Mesenteric fat pad (tissue), 1 donor: ENCODE measurements at regions not wholly inside any gene's neighbourhood (a gene's known extent, or its start where the extent isn't known, plus 50 kb on each side); places are given as distances from the start of the nearest gene placed in this dataset.
A peak's percentile ranks its signal among the peaks of the same experiment; 100 is the strongest.
"Not testable (repeated sequence)": the region's sequence is repeated elsewhere in the genome, so short reads cannot be mapped to it uniquely, and the experiment has no call there.

Experiments
- DNase-seq: peaks from one replicate; pipeline ENCODE4 v3.0.0-alpha.2; 2020; ENCODE audit warnings: low spot score
- donor health status: DM: yes; HTN: yes; CAD: no.

DNA sequence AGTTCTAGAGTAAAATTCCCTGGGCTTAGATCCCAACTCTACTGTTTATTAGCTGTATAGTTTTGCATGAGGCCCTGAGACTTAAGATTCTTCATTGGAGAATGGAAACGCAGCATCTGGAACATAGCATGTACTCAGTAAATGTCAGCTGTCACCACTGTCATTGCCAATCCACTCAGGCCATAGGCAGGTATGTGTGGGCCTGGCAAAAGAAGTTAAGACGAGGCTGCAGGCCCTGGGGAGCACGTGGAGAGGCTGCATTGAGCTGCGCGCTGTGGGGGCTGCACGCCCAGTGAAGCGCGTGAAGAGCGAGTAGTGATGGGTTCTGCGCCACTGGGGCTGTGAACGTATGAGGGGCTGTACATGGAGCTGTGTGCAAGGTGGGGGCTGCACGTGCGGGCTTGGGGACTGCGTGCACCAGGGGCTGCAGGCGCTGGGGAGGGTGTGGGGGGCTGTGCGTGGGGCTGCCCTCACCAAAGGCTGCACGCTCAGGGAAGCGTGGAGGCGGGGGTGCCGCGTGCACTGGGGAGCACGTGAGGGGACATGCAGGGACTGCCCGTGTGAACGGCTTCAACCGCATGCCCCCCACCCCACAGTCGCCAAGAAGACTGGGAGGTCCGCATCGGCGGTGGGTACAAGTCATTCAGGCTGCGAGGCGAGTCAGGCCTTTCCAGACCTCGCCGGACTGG is 85.5 kb downstream of the PRR15 start:
- no peak for DNase-seq

DNA sequence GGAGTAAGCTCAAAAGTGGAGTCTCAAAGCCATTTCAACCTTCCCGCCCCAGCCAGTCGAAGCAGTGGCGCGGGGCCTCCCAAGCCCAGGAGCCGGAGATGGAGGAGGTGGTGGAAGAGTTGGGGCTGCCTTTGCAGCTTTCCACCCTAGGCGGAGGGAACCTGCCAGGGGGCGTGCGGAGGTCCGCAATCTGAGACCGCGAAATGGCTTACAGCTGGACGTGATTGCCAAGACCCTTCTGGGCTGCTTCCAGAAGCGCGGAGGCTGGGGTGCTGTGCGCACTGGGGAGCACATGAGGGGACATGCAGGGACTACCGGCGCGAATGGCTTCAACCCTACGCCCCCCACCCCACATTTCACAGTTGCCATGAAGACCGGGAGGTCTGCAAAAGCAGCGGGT is 86.2 kb downstream of the PRR15 start:
- DNase-seq, result no peak

DNA sequence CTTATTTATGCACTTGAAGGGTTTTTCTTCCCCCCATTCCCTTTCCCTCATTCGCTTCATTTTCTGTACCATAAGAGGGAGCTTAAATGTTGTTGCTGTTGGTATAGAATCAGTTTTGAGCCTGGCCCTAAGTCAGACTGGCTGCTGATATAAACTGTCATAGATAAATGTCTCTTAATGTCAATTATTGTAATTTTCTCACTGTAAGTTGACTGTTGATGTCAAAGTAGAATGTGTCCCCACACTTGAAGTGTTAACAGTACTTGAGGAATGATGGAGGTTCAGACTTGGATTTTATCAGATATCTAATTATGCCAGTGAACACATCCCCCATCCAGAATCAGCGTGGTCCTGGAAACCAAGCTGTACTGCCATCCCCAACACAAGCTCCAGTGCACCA is 87.8 kb downstream of the PRR15 start:
- no peak for DNase-seq

DNA sequence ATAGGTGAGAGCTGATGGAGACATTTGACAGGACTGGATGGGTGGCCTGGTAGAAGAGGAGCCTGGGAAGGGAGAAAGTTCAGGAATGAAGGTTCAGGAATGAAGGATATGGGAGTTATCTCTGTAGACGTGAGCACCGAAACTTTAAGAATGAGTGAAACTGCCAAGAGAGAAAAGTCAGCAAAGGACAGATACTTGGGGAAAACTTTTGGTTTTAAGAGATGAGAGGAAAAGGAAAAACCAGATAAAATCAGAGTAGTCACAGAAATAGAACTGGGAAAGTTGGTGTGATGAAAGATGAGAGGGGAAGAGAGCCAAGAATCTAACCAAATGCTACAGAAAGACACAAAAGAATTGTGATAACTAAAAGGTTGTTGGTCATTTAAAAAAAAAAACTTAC is 88.9 kb downstream of the PRR15 start:
- DNase-seq, result no peak

DNA sequence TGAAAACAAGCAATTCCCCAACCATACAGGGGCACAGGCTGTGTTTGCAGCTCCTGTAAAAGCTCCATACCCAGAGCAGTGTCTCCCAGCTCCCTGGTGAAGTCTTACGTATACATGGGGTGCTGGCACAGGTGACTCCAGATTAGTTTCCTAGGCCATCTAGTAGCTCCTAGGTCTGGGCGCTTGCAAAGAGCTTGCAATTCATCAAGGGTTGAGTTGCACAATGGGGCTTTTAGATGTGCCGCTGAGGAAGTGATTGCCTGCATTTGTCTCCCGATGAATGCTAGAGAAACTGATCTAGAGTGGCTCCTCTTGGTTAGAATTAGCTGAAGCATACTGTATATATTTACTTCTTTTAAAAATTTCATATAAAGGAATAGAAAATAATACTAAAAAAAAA is 90.7 kb downstream of the PRR15 start:
- DNase-seq, result not testable (repeated sequence)

DNA sequence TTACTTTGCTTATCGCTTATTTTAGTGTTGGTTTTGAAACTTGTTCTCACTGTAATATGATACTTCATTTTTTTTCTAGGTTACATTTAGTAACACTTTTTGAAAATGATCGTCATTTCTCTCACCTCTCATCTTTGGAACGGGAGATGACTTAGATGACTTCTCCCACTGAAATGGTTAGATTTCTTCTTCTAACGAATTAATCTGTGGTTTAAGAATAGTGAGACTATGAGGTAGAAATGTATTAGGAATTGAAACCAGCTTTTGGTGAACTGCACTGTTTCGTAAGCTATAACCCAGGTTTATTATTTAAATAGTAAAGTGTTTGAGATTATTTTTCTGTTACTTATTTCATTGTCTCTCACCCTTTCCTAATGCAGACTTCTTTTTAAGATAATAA is 93.7 kb downstream of the PRR15 start:
- no peak for DNase-seq

DNA sequence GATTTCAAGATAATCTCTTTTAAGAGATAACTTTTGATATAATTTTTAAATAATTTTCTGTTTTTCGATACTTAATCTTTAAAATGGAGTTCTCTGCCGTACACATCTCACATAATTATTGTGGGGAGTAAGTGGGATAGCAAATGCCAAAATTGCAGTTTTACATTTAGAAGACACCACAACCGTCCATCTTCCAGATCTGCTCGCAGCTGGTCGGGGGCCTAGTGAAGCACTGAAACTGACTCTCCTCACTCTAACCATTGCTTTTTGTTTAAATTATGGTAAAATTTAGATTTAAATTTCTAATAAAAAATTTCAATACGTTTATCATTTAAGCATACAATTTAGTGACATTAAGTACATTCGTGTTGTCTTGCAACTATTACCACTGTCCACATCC is 94.2 kb downstream of the PRR15 start:
- no peak for DNase-seq

DNA sequence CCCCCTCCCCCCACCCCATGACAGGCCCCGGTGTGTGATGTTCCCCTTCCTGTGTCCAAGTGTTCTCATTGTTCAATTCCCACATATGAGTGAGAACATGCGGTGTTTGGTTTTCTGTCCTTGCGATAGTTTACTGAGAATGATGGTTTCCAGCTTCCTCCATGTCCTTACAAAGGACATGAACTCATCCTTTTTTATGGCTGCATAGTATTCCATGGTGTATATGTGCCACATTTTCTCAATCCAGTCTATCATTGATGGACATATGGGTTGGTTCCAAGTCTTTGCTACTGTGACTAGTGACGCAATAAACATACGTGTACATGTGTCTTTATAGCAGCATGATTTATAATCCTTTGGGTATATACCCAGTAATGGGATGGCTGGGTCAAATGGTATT is 95.6 kb downstream of the PRR15 start:
- DNase-seq, result not testable (repeated sequence)

DNA sequence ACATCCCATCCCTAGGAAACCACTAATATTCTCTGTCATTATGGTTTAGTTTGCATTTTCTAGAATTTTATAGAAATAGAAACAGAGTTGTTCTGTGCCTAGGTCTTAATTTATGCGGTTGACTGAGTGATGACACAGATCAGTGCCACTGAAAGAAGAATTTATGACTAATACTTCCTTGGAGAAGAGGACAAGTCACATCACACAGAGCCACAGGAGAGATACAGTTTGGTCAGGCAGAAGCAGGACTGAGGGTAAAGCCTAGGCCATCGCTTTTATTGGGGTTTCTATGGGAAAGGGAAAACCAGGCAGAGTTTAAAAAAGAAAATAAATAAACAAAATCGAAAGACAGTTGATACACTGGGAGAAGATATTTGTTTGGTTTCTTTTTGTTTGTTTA is 99.3 kb downstream of the PRR15 start:
- DNase-seq, result not testable (repeated sequence)

DNA sequence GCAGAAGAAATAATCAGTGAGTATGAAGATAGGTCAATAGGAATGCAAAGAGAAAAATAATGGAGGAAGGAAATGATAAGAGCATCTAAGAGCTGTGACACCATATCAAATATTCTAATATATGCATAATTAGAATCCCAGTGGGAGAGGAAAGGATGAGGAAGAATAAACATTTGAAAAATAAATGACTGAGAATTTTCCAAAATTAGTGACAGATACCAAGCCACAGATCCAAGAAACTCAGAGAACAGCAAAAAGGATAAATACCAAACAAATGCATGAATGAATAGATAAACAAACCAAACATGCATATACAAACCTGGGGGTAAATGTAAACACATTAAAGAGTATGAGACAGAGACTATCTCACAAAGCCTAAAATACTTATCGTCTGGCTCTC is 101.4 kb downstream of the PRR15 start:
- not testable (repeated sequence) for DNase-seq

DNA sequence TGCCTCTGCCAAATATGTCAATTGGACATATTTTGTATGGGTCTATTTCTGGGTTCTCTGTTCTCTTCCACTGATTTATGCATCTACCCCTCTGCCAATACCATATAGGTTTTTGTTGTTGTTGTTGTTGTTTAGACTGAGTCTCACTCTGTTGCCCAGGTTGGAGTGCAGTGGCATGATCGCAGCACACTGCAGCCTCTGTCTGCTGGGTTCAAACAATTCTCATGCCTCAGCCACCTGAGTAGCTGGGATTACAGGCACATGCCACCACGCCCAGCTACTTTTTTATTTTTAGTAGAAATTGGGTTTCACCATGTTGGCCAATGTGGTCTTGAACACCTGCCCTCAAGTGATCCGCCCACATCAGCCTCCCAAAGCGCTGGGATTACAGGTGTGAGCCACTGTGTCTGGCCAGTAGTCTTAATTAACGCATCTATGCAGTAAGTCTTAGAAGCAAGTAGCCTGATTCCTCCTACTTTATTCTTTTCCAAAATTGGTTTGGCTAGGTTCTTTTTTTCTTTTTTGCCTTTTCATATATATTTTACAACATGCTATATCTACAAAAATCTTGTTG is 103.5 kb downstream of the PRR15 start:
- not testable (repeated sequence) for DNase-seq

DNA sequence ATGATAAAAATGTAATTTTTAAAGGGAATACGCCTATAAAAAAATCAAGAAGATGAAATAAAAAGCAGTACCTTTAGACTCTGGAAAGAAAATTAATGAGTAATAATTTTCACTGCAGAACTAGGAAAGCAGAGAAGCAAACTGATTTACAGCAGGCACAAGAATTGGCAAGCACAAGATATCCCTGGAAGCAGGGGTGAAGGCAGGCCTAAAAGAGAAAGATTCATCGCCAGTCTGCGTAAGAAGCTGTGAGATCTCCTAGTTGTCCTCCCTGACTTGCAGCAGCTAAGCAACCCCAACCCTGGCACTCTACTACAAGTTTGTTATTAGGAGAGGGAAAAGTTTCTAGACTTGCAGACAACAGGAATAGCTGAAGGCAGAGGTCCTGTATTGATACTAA is 107.7 kb downstream of the PRR15 start:
- not testable (repeated sequence) for DNase-seq

DNA sequence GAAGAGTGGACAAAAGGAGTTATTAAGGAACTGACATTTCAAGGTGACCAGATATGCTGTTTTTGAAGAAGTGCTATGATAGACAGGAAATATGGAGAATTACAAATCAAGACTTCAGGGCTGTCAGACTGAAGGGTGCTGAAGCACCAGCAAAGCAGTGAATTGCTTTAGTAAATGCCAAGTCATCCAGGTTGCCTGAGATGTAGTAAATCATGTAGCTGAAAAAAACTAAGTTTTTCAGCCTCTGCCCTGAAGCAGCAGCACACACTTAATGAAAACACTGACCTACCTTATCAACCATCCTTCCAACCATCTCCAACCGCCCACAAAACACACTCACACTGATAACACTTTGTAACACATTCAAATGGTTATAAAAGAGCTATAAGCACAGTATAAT is 110.0 kb downstream of the PRR15 start:
- not testable (repeated sequence) for DNase-seq

DNA sequence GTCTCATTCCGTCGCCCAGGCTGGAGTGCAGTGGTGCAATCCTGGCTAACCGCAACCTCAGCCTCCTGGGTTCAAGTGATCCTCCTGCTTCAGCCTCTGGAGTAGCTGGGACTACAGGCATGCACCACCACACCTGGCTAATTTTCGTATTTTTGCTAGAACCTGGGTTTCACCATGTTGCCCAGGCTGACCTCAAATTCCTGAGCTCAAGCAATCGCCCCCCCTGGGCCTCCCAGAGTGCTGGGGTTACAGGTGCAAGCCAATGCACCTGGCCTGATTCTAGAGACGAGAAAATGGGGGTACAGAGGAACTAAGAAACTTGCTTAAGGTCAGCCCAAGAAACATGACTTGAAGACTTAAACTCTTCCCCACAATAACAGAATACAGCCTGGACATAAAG is 111.0 kb downstream of the PRR15 start:
- DNase-seq, result not testable (repeated sequence)

DNA sequence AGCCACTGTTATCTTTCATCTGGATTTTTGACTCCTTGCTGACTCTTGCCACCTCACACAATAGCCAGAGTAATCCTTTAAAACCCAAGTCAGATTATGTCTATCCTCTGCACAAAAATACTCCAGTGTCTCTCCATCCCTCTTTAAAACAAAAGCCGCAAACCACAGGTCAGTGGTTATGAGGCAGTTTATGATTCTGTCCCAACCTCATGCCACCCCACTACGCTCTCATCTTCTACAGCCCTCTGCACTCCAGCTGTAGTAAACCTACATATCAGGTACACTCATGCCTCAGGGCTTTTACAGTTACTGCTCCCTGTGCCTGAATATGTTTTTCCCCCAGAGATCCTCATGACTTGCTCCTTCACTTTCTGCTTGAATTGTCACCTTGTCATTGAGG is 113.6 kb downstream of the PRR15 start:
- DNase-seq, result not testable (repeated sequence)

DNA sequence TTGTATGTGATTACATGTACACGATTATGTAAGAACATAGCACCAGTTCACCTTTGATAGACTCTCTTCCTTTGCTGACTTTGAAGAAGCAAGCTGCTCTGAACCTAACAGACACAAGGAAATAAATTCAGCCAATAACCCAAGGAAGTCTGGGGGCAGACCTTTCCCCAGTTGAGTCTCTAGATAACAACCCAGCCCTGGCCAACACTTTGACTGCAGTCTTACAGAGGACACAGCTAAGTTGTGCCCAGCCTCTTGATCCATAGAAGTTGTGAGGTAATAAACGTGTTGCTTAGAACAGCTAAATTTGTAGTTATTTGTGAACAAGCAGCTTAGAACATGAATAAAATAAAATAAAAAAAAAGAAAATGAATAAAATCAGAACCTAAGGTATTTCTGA is 116.3 kb downstream of the PRR15 start:
- not testable (repeated sequence) for DNase-seq

DNA sequence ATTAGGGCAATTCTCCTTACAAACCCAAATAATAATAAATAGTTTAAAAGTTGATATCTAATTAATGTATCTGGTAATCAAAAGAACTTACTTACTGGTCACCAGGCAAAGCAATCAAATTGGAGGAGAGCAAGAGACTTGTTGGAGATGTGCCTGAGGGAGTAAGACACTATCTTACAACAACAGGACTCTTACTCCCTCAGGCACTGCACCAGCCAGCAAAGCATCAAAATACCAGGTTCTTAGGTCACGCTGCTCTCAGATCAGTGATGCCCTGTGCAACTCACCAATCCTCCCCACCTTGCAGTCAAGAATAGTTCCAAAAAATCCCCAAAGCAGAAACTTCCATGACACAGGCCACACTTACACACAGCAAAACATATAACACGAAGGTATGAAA is 117.0 kb downstream of the PRR15 start:
- DNase-seq, result not testable (repeated sequence)

DNA sequence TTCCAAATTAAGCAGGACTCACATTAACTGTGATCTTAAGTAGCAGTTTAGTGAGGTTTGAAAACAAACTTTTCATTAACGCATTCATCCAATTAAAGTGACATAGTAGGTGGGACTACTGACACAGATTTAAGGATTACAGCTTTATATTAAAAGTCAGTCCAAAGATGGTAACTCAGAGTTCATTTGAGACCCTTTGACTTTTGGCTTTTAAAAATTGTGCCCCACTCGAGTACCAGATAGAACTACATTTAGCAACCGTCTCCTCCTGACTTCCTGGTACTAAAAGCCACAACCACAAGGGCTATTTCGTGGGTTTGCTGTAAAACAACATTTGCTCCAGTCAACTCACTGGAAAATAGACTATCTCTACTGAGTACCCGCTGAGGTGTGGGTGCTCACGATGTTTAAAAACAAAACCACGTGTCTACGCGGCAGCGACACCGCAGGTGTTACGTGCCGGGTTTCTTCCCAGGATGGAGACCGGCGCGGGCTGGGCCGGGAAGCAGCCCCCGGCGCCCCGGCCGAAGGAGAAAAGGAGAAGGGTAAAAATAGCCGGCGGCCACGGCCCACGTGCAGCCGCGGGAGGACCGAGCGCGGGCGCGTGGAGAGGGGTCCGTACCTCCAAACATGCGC is 120.6 kb downstream of the PRR15 start:
- DNase-seq, result not testable (repeated sequence)

DNA sequence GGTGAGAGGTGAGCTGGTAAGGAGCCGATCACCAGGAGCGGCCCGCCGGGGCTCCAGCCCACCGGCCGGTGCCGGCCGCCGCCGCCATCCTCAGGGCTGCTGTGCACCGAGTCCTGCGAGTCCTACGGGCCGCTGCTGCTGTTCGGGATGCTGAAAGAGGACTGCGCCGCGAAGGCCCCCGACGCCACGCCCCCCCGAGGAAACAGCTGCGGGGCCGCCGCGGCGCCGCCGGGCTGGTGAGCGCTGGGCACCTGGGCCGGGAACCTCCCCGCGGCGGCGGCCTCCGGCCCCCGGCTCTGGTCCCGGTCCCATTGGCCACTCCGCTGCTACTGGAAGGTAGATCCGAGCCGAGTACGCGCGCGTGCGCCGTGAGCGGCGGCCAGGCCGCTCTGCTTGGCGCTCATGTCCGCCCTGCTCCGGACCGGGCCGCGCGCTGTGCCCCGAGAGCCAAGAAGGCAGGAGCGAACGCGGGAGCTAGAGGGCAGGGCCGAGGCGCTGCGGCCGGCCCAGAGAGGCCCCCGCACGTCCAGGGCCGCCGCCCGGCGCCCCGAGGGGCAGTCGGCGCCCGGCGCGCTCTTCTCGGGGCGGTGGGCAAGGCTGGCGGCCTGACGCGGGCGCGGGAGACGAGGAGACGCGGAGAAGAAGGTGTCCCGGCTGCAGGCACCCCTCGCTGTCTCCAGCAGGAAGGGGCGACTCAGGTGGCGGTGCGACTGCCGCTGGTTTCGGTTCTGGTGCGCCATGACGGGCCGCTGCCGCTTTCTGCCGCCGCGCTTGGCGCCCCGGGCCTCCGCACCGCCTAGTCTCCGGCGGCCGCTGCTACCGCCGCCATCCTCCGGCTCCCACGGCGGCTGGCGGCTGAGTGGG is 121.3 kb upstream of the WIPF3 start:
- peak; percentile 92 for DNase-seq

DNA sequence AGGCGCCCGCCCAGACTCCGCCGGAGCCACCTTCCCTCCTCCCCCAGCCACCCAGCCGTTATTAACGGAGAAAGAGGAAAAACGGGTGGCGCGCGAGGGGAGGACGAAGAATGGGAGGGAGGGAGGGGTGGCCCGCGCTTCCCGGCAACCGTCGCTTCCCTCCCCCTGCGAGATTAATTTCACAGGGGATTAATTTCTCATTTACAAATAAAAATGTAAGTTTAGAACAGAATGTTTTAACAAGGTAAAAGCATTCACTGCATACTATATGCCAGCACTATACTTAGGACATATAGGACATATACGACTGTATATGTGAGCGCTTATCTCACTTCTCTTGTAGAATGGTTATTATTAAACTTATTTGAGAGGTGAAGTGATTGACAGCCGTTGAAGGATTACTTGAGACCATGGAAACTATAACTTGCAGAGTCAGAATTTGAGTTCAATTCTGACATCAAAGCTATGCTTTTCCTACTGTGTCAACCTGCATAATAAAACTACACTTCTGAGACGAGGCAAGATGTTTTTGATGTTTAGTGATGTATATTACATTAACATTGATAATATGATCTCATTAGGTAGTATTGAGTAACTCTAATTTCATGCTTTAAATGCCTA is 120.5 kb upstream of the WIPF3 start:
- DNase-seq, result not testable (repeated sequence)

DNA sequence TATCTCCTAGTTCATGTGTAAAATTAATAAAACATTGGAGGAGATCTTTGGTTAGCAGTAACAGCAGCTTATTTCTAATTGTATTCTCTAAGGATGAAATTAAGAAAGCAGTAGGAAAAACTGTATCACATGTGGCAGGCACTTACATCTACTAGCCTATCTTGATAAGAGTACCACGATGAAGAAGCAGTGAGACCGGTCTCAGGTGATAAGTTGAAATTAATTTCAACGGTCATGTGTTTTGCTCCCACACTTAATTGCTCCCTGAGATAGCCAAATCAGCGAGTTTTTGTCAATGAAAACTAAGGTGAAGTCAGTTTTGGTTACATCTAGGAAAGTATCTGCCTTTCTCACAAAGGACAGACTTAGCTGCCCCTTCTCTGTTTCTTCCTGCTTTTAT is 115.8 kb upstream of the WIPF3 start:
- not testable (repeated sequence) for DNase-seq
